ENCODE measurements at regions not wholly inside any gene's neighbourhood (a gene's known extent, or its start where the extent isn't known, plus 50 kb on each side); places are given as distances from the start of the nearest gene placed in this dataset.

DNA sequence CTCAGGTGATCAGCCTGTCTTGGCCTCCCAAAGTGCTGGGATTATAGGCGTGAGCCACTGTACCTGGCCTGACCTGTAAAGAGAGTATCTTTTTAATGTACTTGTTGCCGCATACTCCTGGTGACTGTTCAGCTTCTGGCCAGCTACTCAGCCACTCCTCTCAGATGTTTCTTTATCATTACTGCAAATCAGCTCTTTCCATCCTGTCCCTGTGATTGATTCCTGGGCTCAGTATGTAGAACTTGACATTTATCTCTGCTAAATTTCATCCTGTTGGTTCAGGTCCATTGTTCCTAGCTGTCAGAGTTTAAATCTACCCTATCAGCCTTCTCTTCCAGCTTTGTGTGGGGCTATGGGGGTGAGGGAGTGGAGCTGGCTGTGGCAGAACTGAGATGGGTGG lies 211.5 kb upstream of the ASIC2 start:
- 50% methylated on average over 2 of the region's 2 CpGs for WGBS (ENCODE audit: low lambda C conversion rate)
- TF ChIP-seq, protein P1, sequence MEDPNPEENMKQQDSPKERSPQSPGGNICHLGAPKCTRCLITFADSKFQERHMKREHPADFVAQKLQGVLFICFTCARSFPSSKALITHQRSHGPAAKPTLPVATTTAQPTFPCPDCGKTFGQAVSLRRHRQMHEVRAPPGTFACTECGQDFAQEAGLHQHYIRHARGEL (CRISPR knock-in tag; IDR thresholded peaks at IDR 0.05): no peak
- TF ChIP-seq MXD4 (CRISPR knock-in tag; IDR thresholded peaks at IDR 0.05): no peak
- no peak for TF ChIP-seq ZNF260 (CRISPR knock-in tag; IDR thresholded peaks at IDR 0.05; ENCODE audit: borderline replicate concordance, low read depth)
- TF ChIP-seq, protein P2, sequence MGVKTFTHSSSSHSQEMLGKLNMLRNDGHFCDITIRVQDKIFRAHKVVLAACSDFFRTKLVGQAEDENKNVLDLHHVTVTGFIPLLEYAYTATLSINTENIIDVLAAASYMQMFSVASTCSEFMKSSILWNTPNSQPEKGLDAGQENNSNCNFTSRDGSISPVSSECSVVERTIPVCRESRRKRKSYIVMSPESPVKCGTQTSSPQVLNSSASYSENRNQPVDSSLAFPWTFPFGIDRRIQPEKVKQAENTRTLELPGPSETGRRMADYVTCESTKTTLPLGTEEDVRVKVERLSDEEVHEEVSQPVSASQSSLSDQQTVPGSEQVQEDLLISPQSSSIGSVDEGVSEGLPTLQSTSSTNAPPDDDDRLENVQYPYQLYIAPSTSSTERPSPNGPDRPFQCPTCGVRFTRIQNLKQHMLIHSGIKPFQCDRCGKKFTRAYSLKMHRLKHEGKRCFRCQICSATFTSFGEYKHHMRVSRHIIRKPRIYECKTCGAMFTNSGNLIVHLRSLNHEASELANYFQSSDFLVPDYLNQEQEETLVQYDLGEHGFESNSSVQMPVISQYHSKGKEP (CRISPR knock-in tag; IDR thresholded peaks at IDR 0.05): no peak
- TF ChIP-seq ZBTB42 (CRISPR knock-in tag; IDR thresholded peaks at IDR 0.05): no peak
- Histone ChIP-seq H3K4me1 (ENCODE audit: insufficient read depth, low read length) (no peaks in the 10 kb centered on the region), H3K4me2 (ENCODE audit: low read depth, low read length) (no peak overlapping the region), H3K9ac (ENCODE audit: insufficient read depth, low read depth, low read length) (no peak overlapping the region), H2AFZ (ENCODE audit: low read length) (no peak overlapping the region), H3K4me3 (replicated peaks in 1 of 3; ENCODE audit: insufficient read depth in 1 of 3, low read depth in 2 of 3, low read length in 3 of 3) (no peak overlapping the region), H4K20me1 (ENCODE audit: insufficient read depth, low read length) (no peaks in the 10 kb centered on the region), H3K27ac (ENCODE audit: extremely low read length, insufficient read depth, low read length) (no peak overlapping the region), H3K79me2 (ENCODE audit: insufficient read depth, low read length) (no peaks in the 10 kb centered on the region), H3K9me3 (ENCODE audit: low read length) (no peaks in the 10 kb centered on the region), H3K27me3 (ENCODE audit: control insufficient read depth in 1 of 2, insufficient read depth in 2 of 2, low read length in 2 of 2) (no peaks in the 10 kb centered on the region), H3K36me3 (replicated peaks in 1 of 2; ENCODE audit: control insufficient read depth in 1 of 2, insufficient read depth in 2 of 2, low read length in 2 of 2) (no peaks in the 10 kb centered on the region)
- no peak for FAIRE-seq
- no TSS peak for BruUV-seq (replicated peaks)
- in situ Hi-C loops (cut with HindIII; ENCODE audit: extremely low pct_ligation_motif_present, low pct_unique_long_range_greater_than_20kb) (loop anchor here (25.0 kb wide), 1 partner anchor 467 kb away; no protein-coding TSS in a partner anchor), intact Hi-C loops (cut with micrococcal nuclease; ENCODE audit: unreplicated experiment) (no loop called here)
- no peak for ATAC-seq
- CTCF ChIA-PET (ENCODE audit: low intra/inter-chr PET ratio, low total read pairs): no interaction called here
- no peak for DNase-seq (ENCODE audit: low spot score)
- POLR2A ChIA-PET: no interaction called here

DNA sequence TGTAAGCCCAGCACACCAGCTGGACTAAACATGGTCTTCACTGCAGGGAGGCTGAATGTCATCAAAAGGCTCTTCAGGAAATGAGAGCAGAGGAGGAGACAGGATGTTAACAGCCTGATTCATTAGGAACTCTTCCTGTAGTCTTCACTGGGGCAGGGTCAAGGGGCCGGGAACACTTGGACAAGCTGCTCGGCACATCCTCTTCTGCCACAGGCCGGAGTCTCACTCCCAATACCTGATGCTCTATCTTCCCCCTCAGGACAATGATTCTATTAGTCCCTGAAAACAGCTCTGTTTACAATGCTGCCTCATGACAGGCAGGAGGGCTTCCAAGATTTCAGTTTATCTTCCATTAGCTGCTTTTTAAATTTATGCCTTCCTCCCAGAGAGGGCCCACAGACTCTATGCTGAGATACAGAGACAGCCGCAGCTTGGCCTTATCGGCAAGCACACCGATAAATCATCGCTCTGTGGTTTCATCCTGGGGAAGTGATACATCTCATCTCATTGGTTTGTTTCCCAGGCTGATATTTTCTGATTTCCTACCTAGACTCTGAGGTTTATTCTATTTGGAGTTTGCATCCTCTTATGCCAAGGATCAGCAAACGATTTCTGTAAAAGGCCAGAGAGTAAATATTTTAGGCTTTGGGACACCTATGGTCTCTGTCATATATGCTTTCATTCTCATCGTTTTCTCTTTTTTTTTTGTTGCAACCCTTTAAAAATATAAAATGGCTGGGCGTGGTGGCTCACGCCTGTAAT lies 214.0 kb upstream of the ASIC2 start:
- H3K9ac ChIP-seq (ENCODE audit: insufficient read depth, low read depth, low read length): no peak overlapping the region
- H3K4me1 ChIP-seq (ENCODE audit: insufficient read depth, low read length): no peaks in the 10 kb centered on the region
- H4K20me1 ChIP-seq (ENCODE audit: insufficient read depth, low read length): no peaks in the 10 kb centered on the region
- no peak for FAIRE-seq
- DNase-seq (ENCODE audit: low spot score): no peak
- BruUV-seq (replicated peaks): no TSS peak
- H3K4me3 ChIP-seq (replicated peaks in 1 of 3; ENCODE audit: insufficient read depth in 1 of 3, low read depth in 2 of 3, low read length in 3 of 3): no peak overlapping the region
- no peaks in the 10 kb centered on the region for H3K36me3 ChIP-seq (replicated peaks in 1 of 2; ENCODE audit: control insufficient read depth in 1 of 2, insufficient read depth in 2 of 2, low read length in 2 of 2)
- CTCF ChIA-PET (ENCODE audit: low intra/inter-chr PET ratio, low total read pairs): no interaction called here
- in situ Hi-C loops (cut with HindIII; ENCODE audit: extremely low pct_ligation_motif_present, low pct_unique_long_range_greater_than_20kb) (loop anchor here (25.0 kb wide), 1 partner anchor 470 kb away; no protein-coding TSS in a partner anchor), intact Hi-C loops (cut with micrococcal nuclease; ENCODE audit: unreplicated experiment) (no loop called here)
- 52% methylated on average over 11 of the region's 11 CpGs for WGBS (ENCODE audit: low lambda C conversion rate)
- POLR2A ChIA-PET: no interaction called here
- H3K27me3 ChIP-seq (ENCODE audit: control insufficient read depth in 1 of 2, insufficient read depth in 2 of 2, low read length in 2 of 2): no peaks in the 10 kb centered on the region
- no peak overlapping the region for H3K27ac ChIP-seq (ENCODE audit: extremely low read length, insufficient read depth, low read length)
- H2AFZ ChIP-seq (ENCODE audit: low read length): no peak overlapping the region
- H3K4me2 ChIP-seq (ENCODE audit: low read depth, low read length): no peak overlapping the region
- no peak for ATAC-seq
- H3K79me2 ChIP-seq (ENCODE audit: insufficient read depth, low read length): no peaks in the 10 kb centered on the region
- H3K9me3 ChIP-seq (ENCODE audit: low read length): no peaks in the 10 kb centered on the region
- no peak for TF ChIP-seq DPF2 (CRISPR knock-in tag; IDR thresholded peaks at IDR 0.05; ENCODE audit: borderline replicate concordance, low read depth)
- TF ChIP-seq DMAP1 (CRISPR knock-in tag; IDR thresholded peaks at IDR 0.05): no peak
- no peak for TF ChIP-seq TRIM24 (CRISPR knock-in tag; IDR thresholded peaks at IDR 0.05)
- no peak for TF ChIP-seq ZNF616 (CRISPR knock-in tag; IDR thresholded peaks at IDR 0.05; ENCODE audit: low read depth)
- TF ChIP-seq CHD2 (IDR thresholded peaks at IDR 0.05; ENCODE audit: low read depth, low read length): no peak
- TF ChIP-seq ARHGAP35 (CRISPR knock-in tag; IDR thresholded peaks at IDR 0.05; ENCODE audit: borderline replicate concordance): no peak
- TF ChIP-seq XRCC5 (optimal IDR thresholded peaks at IDR 0.05; ENCODE audit: low read length): no peak
- no peak for TF ChIP-seq HNRNPUL1 (IDR thresholded peaks at IDR 0.05; ENCODE audit: low read depth, low read length)
- TF ChIP-seq, protein P3, sequence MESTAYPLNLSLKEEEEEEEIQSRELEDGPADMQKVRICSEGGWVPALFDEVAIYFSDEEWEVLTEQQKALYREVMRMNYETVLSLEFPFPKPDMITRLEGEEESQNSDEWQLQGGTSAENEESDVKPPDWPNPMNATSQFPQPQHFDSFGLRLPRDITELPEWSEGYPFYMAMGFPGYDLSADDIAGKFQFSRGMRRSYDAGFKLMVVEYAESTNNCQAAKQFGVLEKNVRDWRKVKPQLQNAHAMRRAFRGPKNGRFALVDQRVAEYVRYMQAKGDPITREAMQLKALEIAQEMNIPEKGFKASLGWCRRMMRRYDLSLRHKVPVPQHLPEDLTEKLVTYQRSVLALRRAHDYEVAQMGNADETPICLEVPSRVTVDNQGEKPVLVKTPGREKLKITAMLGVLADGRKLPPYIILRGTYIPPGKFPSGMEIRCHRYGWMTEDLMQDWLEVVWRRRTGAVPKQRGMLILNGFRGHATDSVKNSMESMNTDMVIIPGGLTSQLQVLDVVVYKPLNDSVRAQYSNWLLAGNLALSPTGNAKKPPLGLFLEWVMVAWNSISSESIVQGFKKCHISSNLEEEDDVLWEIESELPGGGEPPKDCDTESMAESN (CRISPR knock-in tag; conservative IDR thresholded peaks at IDR 0.05): no peak
- no peak for TF ChIP-seq CREB1 (IDR thresholded peaks at IDR 0.05)
- TF ChIP-seq CREB1 (CRISPR knock-in tag; IDR thresholded peaks at IDR 0.05): no peak

Data from HepG2 (cell line).